Activated CD4-positive, alpha-beta T cell treated with anti-CD3 and anti-CD28 coated beads, Interleukin-2, amount 50 U/mL, for 4 hours (primary cell): ENCODE measurements at regions not wholly inside any gene's neighbourhood (a gene's known extent, or its start where the extent isn't known, plus 50 kb on each side); places are given as distances from the start of the nearest gene placed in this dataset.

Source experiments
- DNase-seq, 2 experiments: peaks; one replicate each; pipeline ENCODE4 v3.0.0-alpha.2; 2020

DNA sequence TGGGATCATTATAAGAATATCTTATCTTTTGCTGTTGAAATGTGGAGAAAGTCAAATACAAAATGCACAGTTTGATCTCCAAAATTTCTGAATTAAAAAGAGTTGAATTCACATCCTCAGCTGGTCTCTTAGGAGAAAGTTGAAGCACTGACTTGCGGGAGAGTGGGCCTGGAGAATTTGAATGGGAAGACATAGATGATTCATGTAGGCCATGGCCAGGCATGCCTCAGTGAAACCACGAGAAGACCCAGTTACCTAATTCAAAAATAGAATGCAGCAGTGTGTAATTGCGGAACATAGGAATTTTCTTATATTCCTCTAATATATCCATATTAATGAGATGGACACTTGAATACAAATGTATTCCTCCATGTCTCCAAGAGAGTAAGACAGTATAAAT is 53.0 kb upstream of the DTNBP1 start:
- no peak for DNase-seq

DNA sequence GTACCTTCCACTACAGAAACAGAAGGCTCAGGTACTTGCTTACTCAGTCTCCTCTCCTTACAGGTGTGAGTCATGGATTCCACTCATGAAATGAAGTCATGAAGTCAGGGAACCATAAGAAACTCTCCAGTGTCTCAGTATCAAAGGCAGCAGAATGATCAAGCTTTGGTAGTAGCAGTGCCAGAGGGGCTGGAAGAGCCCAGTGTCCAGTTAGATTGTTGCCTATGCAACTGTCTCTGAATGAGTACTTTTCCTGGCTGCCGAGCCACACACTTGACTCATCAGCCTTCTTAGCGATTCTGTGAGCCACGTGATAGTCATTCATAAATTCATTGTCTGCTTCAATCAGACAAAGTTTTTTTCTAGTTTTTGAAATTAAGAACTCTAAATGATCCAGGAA is 52.2 kb upstream of the DTNBP1 start:
- DNase-seq: no peak

DNA sequence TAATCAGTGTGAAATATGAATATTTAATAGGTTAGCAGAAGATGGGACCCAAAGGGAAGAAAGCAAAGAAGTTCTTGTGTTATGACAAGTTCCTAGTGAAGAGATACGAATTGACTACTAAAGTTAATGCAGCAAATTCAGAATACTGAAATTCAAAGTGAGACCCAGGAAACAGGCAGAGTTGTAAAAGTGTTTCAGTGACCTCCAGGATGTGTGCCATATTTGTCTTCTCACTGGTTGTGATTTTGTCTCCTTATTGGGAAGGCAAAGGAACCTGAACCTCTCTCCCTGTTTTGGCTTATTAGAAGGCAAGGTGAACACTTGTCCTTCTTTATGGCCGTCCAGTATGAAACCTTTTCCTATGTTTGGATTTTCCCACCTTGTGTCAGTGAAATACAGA is 51.8 kb upstream of the DTNBP1 start:
- no peak for DNase-seq

DNA sequence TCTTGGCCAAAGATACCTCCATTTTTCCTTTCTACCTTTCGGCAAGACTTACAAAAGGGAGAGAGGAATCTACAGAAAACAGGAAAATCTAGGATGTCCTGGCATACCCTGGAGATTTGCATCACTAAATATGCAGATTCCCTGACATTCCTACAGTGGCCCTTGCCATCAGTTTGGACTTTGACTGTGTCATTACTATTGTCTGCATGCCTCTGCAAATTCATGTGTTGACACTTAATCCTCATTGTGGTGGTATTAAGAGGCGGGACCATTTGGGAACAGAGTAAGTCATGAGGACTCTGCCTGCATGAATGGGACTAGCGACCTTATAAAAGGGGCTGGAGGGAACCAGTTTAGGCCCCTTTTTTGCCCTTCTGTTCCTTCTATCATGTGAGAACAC is 50.5 kb upstream of the DTNBP1 start:
- no peak for DNase-seq

DNA sequence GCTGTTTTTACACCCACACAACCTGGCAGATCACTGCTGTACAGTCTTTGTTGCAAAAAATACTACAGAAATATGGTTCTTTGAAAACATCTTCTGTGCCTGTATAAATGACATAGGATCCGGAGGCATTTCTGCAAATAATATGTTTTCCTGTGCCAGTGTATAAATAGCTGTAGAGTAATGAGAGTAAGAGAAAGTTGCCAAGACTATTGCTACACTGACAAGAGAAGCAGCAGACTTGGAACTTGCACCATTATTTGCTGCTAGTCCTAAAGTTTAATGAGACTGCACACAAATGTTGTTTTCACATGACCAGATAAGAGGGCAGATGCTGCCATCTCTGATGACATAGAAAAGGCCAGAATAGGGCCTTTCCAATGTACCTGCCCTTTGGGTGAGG is 50.0 kb upstream of the DTNBP1 start:
- DNase-seq: no peak
